ENCODE measurements at regions not wholly inside any gene's neighbourhood (a gene's known extent, or its start where the extent isn't known, plus 50 kb on each side); places are given as distances from the start of the nearest gene placed in this dataset.

DNA sequence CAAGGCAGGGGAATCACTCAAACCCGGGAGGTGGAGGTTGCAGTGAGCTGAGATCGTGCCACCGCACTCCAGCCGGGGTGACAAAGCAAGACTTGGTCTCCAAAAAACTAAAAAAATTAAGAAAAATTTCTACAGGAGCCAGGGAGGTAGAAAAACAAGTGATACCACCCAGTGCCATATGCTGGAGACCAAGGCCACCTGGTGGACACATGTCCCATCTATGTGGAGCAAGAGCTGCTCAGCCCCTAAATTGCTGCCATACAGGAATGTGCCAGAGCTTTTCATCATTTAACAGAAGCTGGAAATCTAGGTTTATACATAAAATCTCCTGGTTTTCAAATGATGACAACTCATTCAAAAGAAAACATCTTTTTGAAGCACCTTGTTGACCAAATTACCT, 61.4 kb upstream of the ELK3 start:
- 80% methylated on average over 1 of the region's 4 CpGs; no CpG with 5 or more reads in 1 of the 2 experiments for WGBS, 2 experiments (ENCODE audit: extremely low coverage in 2 of 2, insufficient read length in 1 of 2)
- in situ Hi-C loops (cut with MboI; ENCODE audit: low sequenced_read_pairs) (no loop called here), dilution Hi-C loops (cut with HindIII; ENCODE audit: low sequenced_read_pairs, unreplicated experiment) (no loop called here), intact Hi-C loops (cut with micrococcal nuclease) (no loop called here)
- H2AFZ ChIP-seq (replicated peaks; ENCODE audit: low read length, poor library complexity) = no peak overlapping the region
- DNase-seq (no peak), ATAC-seq (ENCODE audit: low read depth) (no peak)
- H3K27ac ChIP-seq (ENCODE audit: insufficient read depth, low read length) = no peak overlapping the region
- no peak overlapping the region for H4K5ac ChIP-seq (ENCODE audit: low read depth, low read length)
- no peak overlapping the region for H2BK20ac ChIP-seq (ENCODE audit: low read depth, low read length)
- H2BK5ac ChIP-seq (ENCODE audit: low read depth, low read length, poor library complexity, severe bottlenecking) = no peak overlapping the region
- no peak overlapping the region for H2AK5ac ChIP-seq (ENCODE audit: low read depth, low read length)
- H3K36me3 ChIP-seq (ENCODE audit: control insufficient read depth, insufficient read depth, low read length) = no peaks in the 10 kb centered on the region
- no peak overlapping the region for H3K56ac ChIP-seq (ENCODE audit: extremely low read depth, insufficient read depth, low read length)
- no TSS peak for BruUV-seq (replicated peaks)
- CTCF ChIA-PET = interaction anchor here (0.6 kb wide), 1 partner anchor 29 kb away, joined by 4 read pairs; no protein-coding TSS in a partner anchor
- H3K14ac ChIP-seq (replicated peaks; ENCODE audit: low read depth, low read length) = no peak overlapping the region
- H2BK120ac ChIP-seq (ENCODE audit: low read depth, low read length) = no peak overlapping the region
- H3K4me1 ChIP-seq (ENCODE audit: control insufficient read depth, insufficient read depth, low read length) = peaks cover 7% of the 10 kb centered on the region
- no peaks in the 10 kb centered on the region for H3K79me1 ChIP-seq (ENCODE audit: low read depth in 1 of 2, low read length in 2 of 2)
- POLR2A ChIA-PET (ENCODE audit: unreplicated experiment) = no interaction called here
- H3K4ac ChIP-seq (ENCODE audit: low read depth, low read length) = no peak overlapping the region
- no peak overlapping the region for H3K23ac ChIP-seq (ENCODE audit: low read depth, low read length)
- H3K9me1 ChIP-seq (ENCODE audit: insufficient read depth, low read length) = peaks cover 4% of the 10 kb centered on the region; the same call in 1 of the 2 replicates
- H4K91ac ChIP-seq (ENCODE audit: insufficient read depth, low read depth, low read length) = no peak overlapping the region
- H4K8ac ChIP-seq (ENCODE audit: low read depth in 2 of 2, low read length in 2 of 2) = no peak overlapping the region
- no peak overlapping the region for H3K4me2 ChIP-seq (ENCODE audit: low read depth, low read length)
- TF ChIP-seq MAFK (IDR thresholded peaks at IDR 0.05; ENCODE audit: low read depth, low read length) (no peak), CEBPB (IDR thresholded peaks at IDR 0.05; ENCODE audit: low read depth, low read length) (no peak), RAD21 (IDR thresholded peaks at IDR 0.05; ENCODE audit: low read length) (no peak), CHD1 (IDR thresholded peaks at IDR 0.05; ENCODE audit: low read depth, low read length) (no peak), MXI1 (IDR thresholded peaks at IDR 0.05; ENCODE audit: borderline replicate concordance, low read depth, low read length) (no peak), NFE2L2 (IDR thresholded peaks at IDR 0.05; ENCODE audit: low read depth, low read length) (no peak), FOS (IDR thresholded peaks at IDR 0.05; ENCODE audit: low read depth, low read length) (no peak), SMC3 (IDR thresholded peaks at IDR 0.05; ENCODE audit: low read depth, low read length) (no peak), BHLHE40 (IDR thresholded peaks at IDR 0.05; ENCODE audit: low read depth, low read length) (no peak), RFX5 (IDR thresholded peaks at IDR 0.05; ENCODE audit: low read depth, low read length) (no peak), MAZ (IDR thresholded peaks at IDR 0.05; ENCODE audit: borderline replicate concordance, low read depth, low read length) (no peak), RCOR1 (IDR thresholded peaks at IDR 0.05; ENCODE audit: insufficient replicate concordance, low read length) (no peak), POLR2A (IDR thresholded peaks at IDR 0.05; ENCODE audit: low read depth, low read length) (no peak)
- TF ChIP-seq, protein P1, sequence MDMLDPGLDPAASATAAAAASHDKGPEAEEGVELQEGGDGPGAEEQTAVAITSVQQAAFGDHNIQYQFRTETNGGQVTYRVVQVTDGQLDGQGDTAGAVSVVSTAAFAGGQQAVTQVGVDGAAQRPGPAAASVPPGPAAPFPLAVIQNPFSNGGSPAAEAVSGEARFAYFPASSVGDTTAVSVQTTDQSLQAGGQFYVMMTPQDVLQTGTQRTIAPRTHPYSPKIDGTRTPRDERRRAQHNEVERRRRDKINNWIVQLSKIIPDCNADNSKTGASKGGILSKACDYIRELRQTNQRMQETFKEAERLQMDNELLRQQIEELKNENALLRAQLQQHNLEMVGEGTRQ (IDR thresholded peaks at IDR 0.05; ENCODE audit: low read depth, low read length) = no peak
- TF ChIP-seq, protein P2, sequence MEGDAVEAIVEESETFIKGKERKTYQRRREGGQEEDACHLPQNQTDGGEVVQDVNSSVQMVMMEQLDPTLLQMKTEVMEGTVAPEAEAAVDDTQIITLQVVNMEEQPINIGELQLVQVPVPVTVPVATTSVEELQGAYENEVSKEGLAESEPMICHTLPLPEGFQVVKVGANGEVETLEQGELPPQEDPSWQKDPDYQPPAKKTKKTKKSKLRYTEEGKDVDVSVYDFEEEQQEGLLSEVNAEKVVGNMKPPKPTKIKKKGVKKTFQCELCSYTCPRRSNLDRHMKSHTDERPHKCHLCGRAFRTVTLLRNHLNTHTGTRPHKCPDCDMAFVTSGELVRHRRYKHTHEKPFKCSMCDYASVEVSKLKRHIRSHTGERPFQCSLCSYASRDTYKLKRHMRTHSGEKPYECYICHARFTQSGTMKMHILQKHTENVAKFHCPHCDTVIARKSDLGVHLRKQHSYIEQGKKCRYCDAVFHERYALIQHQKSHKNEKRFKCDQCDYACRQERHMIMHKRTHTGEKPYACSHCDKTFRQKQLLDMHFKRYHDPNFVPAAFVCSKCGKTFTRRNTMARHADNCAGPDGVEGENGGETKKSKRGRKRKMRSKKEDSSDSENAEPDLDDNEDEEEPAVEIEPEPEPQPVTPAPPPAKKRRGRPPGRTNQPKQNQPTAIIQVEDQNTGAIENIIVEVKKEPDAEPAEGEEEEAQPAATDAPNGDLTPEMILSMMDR (conservative IDR thresholded peaks at IDR 0.05; ENCODE audit: low read depth, low read length) = no peak
- TF ChIP-seq, protein P3, sequence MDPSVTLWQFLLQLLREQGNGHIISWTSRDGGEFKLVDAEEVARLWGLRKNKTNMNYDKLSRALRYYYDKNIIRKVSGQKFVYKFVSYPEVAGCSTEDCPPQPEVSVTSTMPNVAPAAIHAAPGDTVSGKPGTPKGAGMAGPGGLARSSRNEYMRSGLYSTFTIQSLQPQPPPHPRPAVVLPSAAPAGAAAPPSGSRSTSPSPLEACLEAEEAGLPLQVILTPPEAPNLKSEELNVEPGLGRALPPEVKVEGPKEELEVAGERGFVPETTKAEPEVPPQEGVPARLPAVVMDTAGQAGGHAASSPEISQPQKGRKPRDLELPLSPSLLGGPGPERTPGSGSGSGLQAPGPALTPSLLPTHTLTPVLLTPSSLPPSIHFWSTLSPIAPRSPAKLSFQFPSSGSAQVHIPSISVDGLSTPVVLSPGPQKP (IDR thresholded peaks at IDR 0.05; ENCODE audit: borderline replicate concordance, low read depth, low read length) = no peak
- no peak overlapping the region for H2AK9ac ChIP-seq (replicated peaks; ENCODE audit: low read depth, low read length, poor library complexity)
- H3K9ac ChIP-seq (ENCODE audit: low read depth, low read length) = no peak overlapping the region
- peaks cover 30% of the 10 kb centered on the region for H3K27me3 ChIP-seq (ENCODE audit: control insufficient read depth, insufficient read depth, low read length)
- H3K4me3 ChIP-seq (ENCODE audit: insufficient read depth, low read depth, low read length) = no peak overlapping the region
- no peaks in the 10 kb centered on the region for H4K20me1 ChIP-seq (ENCODE audit: insufficient read depth, low read length)
- no peaks in the 10 kb centered on the region for H3K9me3 ChIP-seq (ENCODE audit: control insufficient read depth, insufficient read depth, low read length)
- H3K18ac ChIP-seq (ENCODE audit: low read depth, low read length) = no peak overlapping the region
- no peak overlapping the region for H2BK15ac ChIP-seq (ENCODE audit: low read depth, low read length)

Data from IMR-90 (cell line).